NCI-H2081 (cell line): ENCODE measurements at regions not wholly inside any gene's neighbourhood (a gene's known extent, or its start where the extent isn't known, plus 50 kb on each side); places are given as distances from the start of the nearest gene placed in this dataset.
"Not testable (repeated sequence)": the region's sequence is repeated elsewhere in the genome, so short reads cannot be mapped to it uniquely, and the experiment has no call there.

ENCODE experiments used
- DNase-seq, 2 experiments: peaks; one replicate each; lab custom pipeline; 2025; lab: John Stamatoyannopoulos, UW

GRCh38 chr2:176922545-176922944 is 290.0 kb upstream of the HNRNPA3 start:
- not testable (repeated sequence) for DNase-seq

GRCh38 chr2:176923205-176923604 is 289.4 kb upstream of the HNRNPA3 start:
- DNase-seq = no peak

- DNase-seq = no peak
Observed at GRCh38 chr2:176924909-176925534, 287.6 kb upstream of the HNRNPA3 start.

GRCh38 chr2:176926453-176926852 is 286.1 kb upstream of the HNRNPA3 start:
- no peak for DNase-seq

GRCh38 chr2:176929387-176929786 is 283.2 kb upstream of the HNRNPA3 start:
- not testable (repeated sequence) for DNase-seq

GRCh38 chr2:176931588-176932563 is 280.7 kb upstream of the HNRNPA3 start:
- no peak for DNase-seq

GRCh38 chr2:176934131-176934530 is 278.5 kb upstream of the HNRNPA3 start:
- DNase-seq = no peak

- DNase-seq = no peak
Observed at GRCh38 chr2:176934869-176935415, 277.7 kb upstream of the HNRNPA3 start.

- no peak for DNase-seq
Observed at GRCh38 chr2:176935543-176936102, 277.0 kb upstream of the HNRNPA3 start.

GRCh38 chr2:176936410-176936809 is 276.2 kb upstream of the HNRNPA3 start:
- DNase-seq = no peak

- DNase-seq = no peak
Observed at GRCh38 chr2:176944998-176945397, 267.6 kb upstream of the HNRNPA3 start.

GRCh38 chr2:176947754-176948153 is 264.8 kb upstream of the HNRNPA3 start:
- DNase-seq = no peak

GRCh38 chr2:176951218-176951617 is 261.4 kb upstream of the HNRNPA3 start:
- DNase-seq = not testable (repeated sequence)

- DNase-seq = no peak
Observed at GRCh38 chr2:176956791-176957190, 255.8 kb upstream of the HNRNPA3 start.

GRCh38 chr2:176959614-176960013 is 253.0 kb upstream of the HNRNPA3 start:
- DNase-seq = no peak

- no peak for DNase-seq
Observed at GRCh38 chr2:176960061-176960460, 252.5 kb upstream of the HNRNPA3 start.

GRCh38 chr2:176960736-176961520 is 251.7 kb upstream of the HNRNPA3 start:
- DNase-seq = no peak

GRCh38 chr2:176961775-176962619 is 250.6 kb upstream of the HNRNPA3 start:
- DNase-seq = no peak

- no peak for DNase-seq
Observed at GRCh38 chr2:176963568-176964287, 248.9 kb upstream of the HNRNPA3 start.

- DNase-seq = no peak
Observed at GRCh38 chr2:176967911-176968450, 244.6 kb upstream of the HNRNPA3 start.
